ENCODE measurements at regions not wholly inside any gene's neighbourhood (a gene's known extent, or its start where the extent isn't known, plus 50 kb on each side); places are given as distances from the start of the nearest gene placed in this dataset.
"Not testable (repeated sequence)": the region's sequence is repeated elsewhere in the genome, so short reads cannot be mapped to it uniquely, and the experiment has no call there.

DNA sequence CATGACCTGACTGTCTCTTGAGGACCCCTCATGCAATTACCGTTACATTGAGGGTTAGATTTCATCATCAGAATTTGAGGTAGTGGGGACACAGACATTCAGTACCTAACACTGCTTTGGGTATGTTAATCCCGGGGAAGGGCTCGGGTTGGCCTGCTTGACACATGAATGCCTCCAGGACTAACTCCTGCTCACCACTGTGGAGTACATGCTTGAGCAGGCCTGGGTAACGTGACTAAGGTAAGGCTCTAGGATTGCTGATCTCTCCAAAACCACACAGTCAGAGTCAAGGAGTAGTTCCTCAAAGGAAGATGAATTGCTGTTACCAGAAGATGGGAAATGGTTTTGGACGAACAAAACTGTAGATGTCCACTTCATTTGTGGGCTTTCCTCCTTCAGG, 376.3 kb upstream of the ZNF462 start:
- ATAC-seq (replicated peaks in 6 of 8): no peak
- 10 to 100% (median 85%) methylated on average over 1 to 4 of the region's 5 CpGs for WGBS, 10 experiments
- in situ Hi-C loops (cut with MboI; ENCODE audit: low pct_unique_long_range_greater_than_20kb in 2 of 9, low sequenced_read_pairs in 9 of 9, unreplicated experiment in 9 of 9): no loop called here

DNA sequence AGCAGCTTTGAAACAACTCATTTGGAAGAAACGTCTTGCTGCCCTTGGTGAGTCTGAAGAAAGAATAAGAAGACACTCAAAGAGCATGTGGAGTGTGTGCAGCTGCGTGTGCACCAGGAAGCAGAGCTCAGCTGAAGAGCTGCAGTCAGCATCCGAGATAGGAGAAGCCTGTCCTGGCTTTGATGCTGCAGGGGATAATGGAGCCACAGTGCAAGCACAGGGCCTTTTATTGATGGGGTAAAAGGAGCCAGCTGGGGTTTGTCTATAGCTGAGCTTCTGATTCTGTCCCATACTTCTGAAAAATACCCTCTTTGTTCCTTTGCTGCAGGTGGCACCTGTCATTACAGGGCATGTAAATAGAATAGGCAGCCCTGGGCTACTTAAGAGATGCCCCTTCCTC, 375.7 kb upstream of the ZNF462 start:
- no peak for ATAC-seq (replicated peaks in 6 of 8)
- in situ Hi-C loops (cut with MboI; ENCODE audit: low pct_unique_long_range_greater_than_20kb in 2 of 9, low sequenced_read_pairs in 9 of 9, unreplicated experiment in 9 of 9): no loop called here
- Histone ChIP-seq H3K27ac (no peak overlapping the region), H3K4me1 (replicated peaks in 1 of 2) (no peaks in the 10 kb centered on the region), H3K4me3 (no peak overlapping the region)
- 0 to 83% (median 24%) methylated on average over 1 to 3 of the region's 3 CpGs; no CpG with 5 or more reads in 2 of the 10 experiments for WGBS, 10 experiments

More for the DNA sequence above, 376.3 kb upstream of the ZNF462 start:
- Histone ChIP-seq H3K27ac (no peak overlapping the region), H3K4me3 (no peak overlapping the region), H3K4me1 (replicated peaks in 1 of 2) (no peaks in the 10 kb centered on the region)

DNA sequence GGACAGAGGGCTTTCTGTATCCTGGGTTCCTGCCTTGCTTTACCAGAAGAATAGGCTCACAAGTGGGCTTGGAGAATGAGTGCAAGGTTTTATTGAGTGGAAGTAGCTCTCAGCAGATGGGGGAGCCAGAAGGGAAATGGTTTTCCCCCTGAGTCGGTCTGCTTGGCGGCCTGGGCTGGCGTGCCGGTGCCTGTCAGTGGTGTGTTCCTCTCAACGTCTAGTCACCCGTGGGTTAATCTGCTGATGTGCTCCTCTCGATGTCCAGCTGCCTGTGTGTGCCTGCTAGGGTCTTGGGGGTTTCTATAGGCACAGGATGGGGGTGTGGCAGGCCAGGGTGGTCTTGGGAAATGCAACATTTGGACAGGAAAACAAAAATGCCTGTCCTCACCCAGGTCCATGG, 370.8 kb upstream of the ZNF462 start:
- 33 to 79% (median 46%) methylated on average over 1 to 4 of the region's 7 CpGs; no CpG with 5 or more reads in 7 of the 10 experiments for WGBS, 10 experiments
- in situ Hi-C loops (cut with MboI; ENCODE audit: low pct_unique_long_range_greater_than_20kb in 2 of 9, low sequenced_read_pairs in 9 of 9, unreplicated experiment in 9 of 9); ATAC-seq (replicated peaks in 6 of 8); H3K27ac ChIP-seq; H3K4me1 ChIP-seq (replicated peaks in 1 of 2); H3K4me3 ChIP-seq: not testable (repeated sequence)

DNA sequence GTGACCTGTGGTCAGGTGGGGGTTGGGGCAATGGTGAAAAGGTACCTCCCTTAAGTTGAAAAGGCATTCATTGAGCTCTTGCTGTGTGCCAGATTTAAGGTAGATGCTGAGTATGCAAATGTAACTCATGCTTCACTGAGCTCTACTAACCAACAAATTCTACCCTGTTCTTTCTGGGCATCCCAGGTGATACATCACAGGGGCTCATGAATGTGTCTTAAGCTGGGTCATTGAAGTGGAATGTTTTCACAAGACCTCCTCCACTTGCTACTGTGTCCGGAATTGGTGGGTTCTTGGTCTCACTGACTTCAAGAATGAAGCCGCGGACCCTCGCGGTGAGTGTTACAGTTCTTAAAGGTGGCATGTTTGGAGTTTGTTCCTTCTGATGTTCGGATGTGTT, 362.8 kb upstream of the ZNF462 start:
- Histone ChIP-seq H3K4me3 (no peak overlapping the region), H3K4me1 (replicated peaks in 1 of 2) (no peaks in the 10 kb centered on the region), H3K27ac (no peak overlapping the region)
- in situ Hi-C loops (cut with MboI; ENCODE audit: low pct_unique_long_range_greater_than_20kb in 2 of 9, low sequenced_read_pairs in 9 of 9, unreplicated experiment in 9 of 9): loop anchor here in 1 of 9 experiments (25.0 kb wide), 1 partner anchor 88 kb away; no protein-coding TSS in a partner anchor
- 50 to 100% (median 96%) methylated on average over 1 to 5 of the region's 6 CpGs; no CpG with 5 or more reads in 4 of the 10 experiments for WGBS, 10 experiments
- ATAC-seq (replicated peaks in 6 of 8): no peak

DNA sequence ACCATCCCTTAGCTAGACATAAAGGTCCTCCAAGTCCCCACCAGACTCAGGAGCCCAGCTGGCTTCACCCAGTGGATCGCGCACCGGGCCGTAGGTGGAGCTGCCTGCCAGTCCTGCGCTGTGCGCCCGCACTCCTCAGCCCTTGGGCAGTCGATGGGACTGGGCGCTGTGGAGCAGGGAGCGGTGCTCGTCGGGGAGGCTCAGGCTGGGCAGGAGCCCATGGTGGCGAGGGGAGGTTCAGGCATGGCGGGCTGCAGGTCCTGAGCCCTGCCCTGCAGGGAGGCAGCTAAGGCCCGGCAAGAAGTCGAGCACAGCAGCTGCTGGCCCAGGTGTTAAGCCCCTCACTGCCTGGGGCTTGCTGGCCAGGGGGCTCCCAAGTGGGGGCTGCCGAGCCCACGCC, 361.8 kb upstream of the ZNF462 start:
- WGBS, 10 experiments: 60 to 95% methylated on average over 2 to 8 of the region's 18 CpGs; no CpG with 5 or more reads in 8 of the 10 experiments
- in situ Hi-C loops (cut with MboI; ENCODE audit: low pct_unique_long_range_greater_than_20kb in 2 of 9, low sequenced_read_pairs in 9 of 9, unreplicated experiment in 9 of 9): loop anchor here in 1 of 9 experiments (25.0 kb wide), 1 partner anchor 89 kb away; no protein-coding TSS in a partner anchor

DNA sequence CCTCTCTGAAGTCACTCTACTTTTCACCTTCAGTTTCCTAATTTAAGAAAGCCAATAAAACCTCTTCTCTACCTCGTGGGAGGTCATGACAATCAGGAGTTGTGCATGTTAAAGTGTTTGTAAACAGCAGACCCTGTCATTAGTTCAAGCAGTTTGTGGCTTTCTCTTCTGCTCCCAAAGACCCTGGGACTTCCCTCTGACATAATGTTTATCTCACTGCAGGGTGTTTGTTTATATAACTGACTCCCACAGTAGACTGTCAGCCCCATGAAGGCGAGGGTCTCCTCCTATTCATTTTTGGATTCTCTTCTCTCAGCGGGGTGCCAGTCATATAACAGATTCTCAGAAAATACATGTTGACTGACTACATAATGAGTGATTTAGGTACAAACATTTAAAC, 360.0 kb upstream of the ZNF462 start:
- ATAC-seq (replicated peaks in 6 of 8): no peak
- in situ Hi-C loops (cut with MboI; ENCODE audit: low pct_unique_long_range_greater_than_20kb in 2 of 9, low sequenced_read_pairs in 9 of 9, unreplicated experiment in 9 of 9): loop anchor here in 1 of 9 experiments (25.0 kb wide), 1 partner anchor 91 kb away; no protein-coding TSS in a partner anchor
- Histone ChIP-seq H3K4me3 (no peak overlapping the region), H3K27ac (no peak overlapping the region), H3K4me1 (replicated peaks in 1 of 2) (no peaks in the 10 kb centered on the region)
- WGBS, 10 experiments: 0 to 100% (median 70%) methylated on average over 1 to 3 of the region's 3 CpGs; no CpG with 5 or more reads in 1 of the 10 experiments

More for the DNA sequence above, 361.8 kb upstream of the ZNF462 start:
- not testable (repeated sequence) for ATAC-seq (replicated peaks in 6 of 8); H3K4me1 ChIP-seq (replicated peaks in 1 of 2); H3K27ac ChIP-seq; H3K4me3 ChIP-seq

DNA sequence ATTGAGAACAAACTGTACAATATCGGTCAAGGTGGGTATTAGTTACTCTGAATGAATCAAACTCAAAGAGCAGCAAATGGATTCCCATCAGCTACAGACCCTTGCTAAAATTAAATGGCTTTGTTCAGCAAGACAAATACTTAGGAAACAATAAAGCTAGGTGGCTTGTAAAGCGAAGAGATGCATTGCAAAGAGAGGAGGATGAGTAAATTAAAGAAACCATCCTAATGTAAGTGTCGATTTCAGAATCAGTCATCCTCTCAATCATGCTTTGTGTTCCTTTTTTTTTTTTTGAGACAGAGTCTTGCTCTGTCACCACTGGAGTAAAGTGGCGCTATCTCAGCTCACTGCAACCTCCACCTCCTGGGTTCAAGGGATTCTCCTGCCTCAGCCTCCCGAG, 359.2 kb upstream of the ZNF462 start:
- WGBS, 10 experiments: 32 to 100% (median 95%) methylated on average over 1 to 5 of the region's 5 CpGs
- Histone ChIP-seq H3K27ac (no peak overlapping the region), H3K4me1 (replicated peaks in 1 of 2) (no peaks in the 10 kb centered on the region), H3K4me3 (no peak overlapping the region)
- in situ Hi-C loops (cut with MboI; ENCODE audit: low pct_unique_long_range_greater_than_20kb in 2 of 9, low sequenced_read_pairs in 9 of 9, unreplicated experiment in 9 of 9): loop anchor here in 1 of 9 experiments (25.0 kb wide), 1 partner anchor 91 kb away; no protein-coding TSS in a partner anchor
- ATAC-seq (replicated peaks in 6 of 8): no peak

DNA sequence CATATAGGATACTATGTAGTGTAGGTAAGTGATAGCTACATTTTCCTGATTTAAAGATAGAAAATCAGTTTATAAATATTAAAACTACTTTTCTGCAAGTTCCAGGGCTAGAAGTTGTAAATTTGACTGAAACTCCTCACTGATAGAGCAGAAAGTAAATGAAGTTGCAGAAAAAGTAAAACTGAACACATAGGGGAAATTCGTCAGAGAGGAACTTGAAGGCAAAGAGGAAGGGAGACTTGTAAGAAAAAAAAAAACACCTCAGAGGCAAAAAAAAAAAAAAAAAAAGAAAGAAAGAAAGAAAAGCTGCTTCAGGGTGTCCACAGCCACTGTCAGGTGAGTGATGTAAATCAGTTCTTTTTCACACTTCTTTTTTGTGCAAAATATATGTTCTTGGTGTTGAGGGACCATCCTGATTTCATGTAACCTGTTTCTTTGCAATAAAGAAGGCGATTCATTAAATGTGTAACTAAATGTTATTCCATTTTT, 336.2 kb upstream of the ZNF462 start:
- H3K4me3 ChIP-seq: no peak overlapping the region
- in situ Hi-C loops (cut with MboI; ENCODE audit: low pct_unique_long_range_greater_than_20kb in 2 of 9, low sequenced_read_pairs in 9 of 9, unreplicated experiment in 9 of 9): no loop called here
- WGBS, 10 experiments: 0 to 100% (median 70%) methylated on average over 1 to 2 of the region's 2 CpGs; no CpG with 5 or more reads in 1 of the 10 experiments
- ATAC-seq (replicated peaks in 6 of 8): no peak
- H3K27ac ChIP-seq: no peak overlapping the region
- H3K4me1 ChIP-seq (replicated peaks in 1 of 2): no peaks in the 10 kb centered on the region

DNA sequence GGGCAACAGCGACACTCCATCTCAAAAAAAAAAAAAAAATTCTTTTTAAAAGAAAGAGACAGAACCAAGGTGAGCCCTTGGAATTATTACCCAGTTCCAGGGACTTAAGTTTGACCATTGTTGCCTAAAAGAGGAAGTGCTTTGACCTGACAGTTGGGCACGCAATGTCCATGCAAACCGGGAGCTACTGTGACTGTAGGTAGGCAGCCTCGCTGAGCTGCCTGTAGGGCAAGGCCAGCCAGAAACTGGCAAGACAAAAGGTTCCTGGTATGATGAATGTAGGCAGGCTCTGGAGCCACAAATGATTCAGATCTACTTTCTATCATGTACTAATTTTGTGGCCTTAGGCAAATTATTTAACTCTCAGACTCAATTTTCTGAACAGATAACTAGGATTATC, 334.8 kb upstream of the ZNF462 start:
- in situ Hi-C loops (cut with MboI; ENCODE audit: low pct_unique_long_range_greater_than_20kb in 2 of 9, low sequenced_read_pairs in 9 of 9, unreplicated experiment in 9 of 9): no loop called here
- ATAC-seq (replicated peaks in 6 of 8): no peak
- Histone ChIP-seq H3K4me1 (replicated peaks in 1 of 2) (no peaks in the 10 kb centered on the region), H3K4me3 (no peak overlapping the region), H3K27ac (no peak overlapping the region)
- 24 to 100% (median 76%) methylated on average over 1 to 3 of the region's 4 CpGs; no CpG with 5 or more reads in 4 of the 10 experiments for WGBS, 10 experiments

DNA sequence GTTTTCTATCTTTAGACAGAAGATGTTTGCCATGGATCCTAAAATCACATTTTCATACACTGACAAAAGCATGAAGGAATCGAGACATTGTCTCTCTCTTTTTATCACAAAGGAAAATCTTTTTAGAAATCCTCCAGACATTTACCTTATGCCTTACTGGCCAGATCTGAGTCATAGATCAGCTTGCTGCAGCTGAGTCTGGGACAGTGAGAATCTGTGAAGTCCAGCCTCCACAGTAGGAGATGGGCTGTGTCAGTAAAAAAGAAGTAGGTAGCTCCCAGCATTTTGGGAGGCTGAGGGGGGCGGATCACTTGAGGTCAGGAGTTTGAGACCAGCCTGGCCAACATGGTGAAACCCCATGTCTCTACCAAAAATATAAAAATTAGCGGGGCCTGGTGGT, 333.4 kb upstream of the ZNF462 start:
- ATAC-seq (replicated peaks in 6 of 8): no peak
- no peak overlapping the region for H3K4me3 ChIP-seq
- in situ Hi-C loops (cut with MboI; ENCODE audit: low pct_unique_long_range_greater_than_20kb in 2 of 9, low sequenced_read_pairs in 9 of 9, unreplicated experiment in 9 of 9): no loop called here
- WGBS, 10 experiments: 6 to 100% (median 59%) methylated on average over 1 to 3 of the region's 3 CpGs; no CpG with 5 or more reads in 2 of the 10 experiments
- H3K4me1 ChIP-seq (replicated peaks in 1 of 2): no peaks in the 10 kb centered on the region
- no peak overlapping the region for H3K27ac ChIP-seq

DNA sequence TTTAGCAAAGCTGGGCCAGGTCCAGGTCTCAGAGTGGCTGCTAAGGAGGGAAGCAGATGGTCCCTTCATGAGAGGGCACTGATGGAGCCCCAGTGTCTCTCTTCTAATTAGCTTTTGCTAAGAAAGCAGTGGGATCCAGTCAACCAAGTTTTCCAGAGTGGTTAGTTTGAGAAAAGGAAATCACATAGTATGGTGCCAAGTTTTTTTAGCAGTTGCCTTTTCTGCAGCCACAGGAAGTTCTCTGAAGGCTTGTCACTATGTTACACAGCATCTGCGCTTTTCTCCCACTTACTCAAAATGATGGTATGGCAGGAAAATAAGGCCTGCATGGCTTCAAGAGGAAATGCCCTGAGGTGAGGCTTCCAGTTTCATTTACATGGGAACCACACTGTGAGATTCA, 331.5 kb upstream of the ZNF462 start:
- Histone ChIP-seq H3K27ac (no peak overlapping the region), H3K4me3 (no peak overlapping the region), H3K4me1 (replicated peaks in 1 of 2) (no peaks in the 10 kb centered on the region)
- no peak for ATAC-seq (replicated peaks in 6 of 8)
- in situ Hi-C loops (cut with MboI; ENCODE audit: low pct_unique_long_range_greater_than_20kb in 2 of 9, low sequenced_read_pairs in 9 of 9, unreplicated experiment in 9 of 9): no loop called here
- 60 to 100% (median 100%) methylated on average over 1 of the region's 1 CpG; no CpG with 5 or more reads in 5 of the 10 experiments for WGBS, 10 experiments

DNA sequence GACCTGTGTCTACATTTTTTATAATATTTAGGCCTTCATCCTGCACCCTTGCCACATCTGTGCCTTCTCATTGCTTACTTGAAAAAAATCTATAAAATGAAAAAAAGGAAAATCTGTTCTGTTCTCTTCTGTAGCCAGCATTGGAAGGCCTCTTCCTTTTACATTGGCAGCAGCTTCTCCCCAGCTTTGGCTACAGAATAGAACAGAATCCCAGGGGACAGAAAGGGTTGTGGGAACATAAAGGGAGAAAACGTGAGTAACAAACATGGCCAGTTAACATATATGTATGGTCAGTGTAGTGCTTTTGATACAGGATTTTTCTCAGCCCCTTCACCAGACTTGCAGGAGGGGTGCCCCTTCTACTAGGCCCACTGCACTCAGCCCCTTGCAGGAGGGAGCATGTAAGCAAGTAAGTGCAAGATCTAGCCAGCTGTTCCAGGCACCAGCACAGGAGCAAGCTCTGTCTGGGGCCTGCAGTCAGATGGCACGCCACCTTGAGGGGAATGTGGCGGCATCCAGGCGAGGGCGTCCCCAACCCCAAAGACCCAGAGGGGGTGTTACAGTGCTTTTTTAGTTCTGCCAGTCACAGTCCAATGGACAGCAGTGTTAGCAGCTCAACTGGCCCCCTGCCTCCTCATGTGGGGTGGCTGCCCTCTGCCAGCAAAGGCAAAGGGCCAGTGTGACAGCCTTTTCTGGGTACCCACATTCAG, 330.5 kb upstream of the ZNF462 start:
- in situ Hi-C loops (cut with MboI; ENCODE audit: low pct_unique_long_range_greater_than_20kb in 2 of 9, low sequenced_read_pairs in 9 of 9, unreplicated experiment in 9 of 9): no loop called here
- no peak for ATAC-seq (replicated peaks in 6 of 8)
- WGBS, 10 experiments: 0 to 97% (median 66%) methylated on average over 1 to 5 of the region's 5 CpGs; no CpG with 5 or more reads in 2 of the 10 experiments

DNA sequence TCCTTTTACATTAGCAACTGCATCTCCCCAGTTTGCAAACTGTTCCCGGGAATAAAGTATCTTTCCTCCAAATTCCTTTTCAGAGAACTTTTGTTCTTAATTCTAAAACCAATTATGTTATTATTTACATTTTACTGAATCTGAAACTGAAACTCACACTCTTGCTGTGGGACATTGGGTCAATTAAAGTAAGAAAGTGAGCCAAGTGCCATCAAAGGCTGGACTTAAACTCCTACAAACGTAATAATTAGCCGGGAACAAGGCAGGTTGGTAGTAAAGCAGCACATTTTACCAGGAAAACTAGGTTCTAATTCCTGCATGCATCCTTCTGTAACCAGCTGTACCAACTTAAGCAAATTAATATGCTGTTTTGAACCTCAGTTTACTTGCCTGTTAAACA, 328.2 kb upstream of the ZNF462 start:
- no peaks in the 10 kb centered on the region for H3K4me1 ChIP-seq (replicated peaks in 1 of 2)
- no peak overlapping the region for H3K4me3 ChIP-seq
- in situ Hi-C loops (cut with MboI; ENCODE audit: low pct_unique_long_range_greater_than_20kb in 2 of 9, low sequenced_read_pairs in 9 of 9, unreplicated experiment in 9 of 9): no loop called here
- 18 to 100% (median 90%) methylated on average over 1 to 3 of the region's 3 CpGs; no CpG with 5 or more reads in 1 of the 10 experiments for WGBS, 10 experiments
- H3K27ac ChIP-seq: no peak overlapping the region
- no peak for ATAC-seq (replicated peaks in 6 of 8)

More for the DNA sequence above, 330.5 kb upstream of the ZNF462 start:
- no peak overlapping the region for H3K27ac ChIP-seq
- no peaks in the 10 kb centered on the region for H3K4me1 ChIP-seq (replicated peaks in 1 of 2)
- no peak overlapping the region for H3K4me3 ChIP-seq

Measured in motor neuron (in vitro differentiated cells).